HCT116 (cell line): ENCODE measurements at regions not wholly inside any gene's neighbourhood (a gene's known extent, or its start where the extent isn't known, plus 50 kb on each side); places are given as distances from the start of the nearest gene placed in this dataset.

Source experiments
- EZH2 ChIP-seq: fragments of 200-600 bp; sonication (generic); IDR thresholded peaks from 2 replicates; pipeline ENCODE4 v1.6.1; 2017; ENCODE audit warnings: antibody characterized with exemption, mixed run types
- POLR2A ChIP-seq: IDR thresholded peaks from 2 replicates; pipeline ENCODE4 v1.7.0; 2011; ENCODE audit warnings: borderline replicate concordance; ENCODE audit not compliant: insufficient read depth, insufficient read length; ENCODE audit errors: extremely low read depth
- TF ChIP-seq, protein P1 (sequence below), 3 experiments: fragments of 200-600 bp in 1 of 3; sonication (generic) in 1 of 3; IDR thresholded peaks in 2 of 3; conservative IDR thresholded peaks in 1 of 3; 2 replicates each; pipeline ENCODE4 v1.5.1; 2012 to 2017; ENCODE audit warnings: low read depth in 2 of 3, low read length in 2 of 3, antibody characterized with exemption in 1 of 3, borderline replicate concordance in 1 of 3, control low read depth in 1 of 3, mild to moderate bottlenecking in 1 of 3, mixed read lengths in 1 of 3, mixed run types in 1 of 3, moderate library complexity in 1 of 3; ENCODE audit not compliant: insufficient read depth in 1 of 3

DNA sequence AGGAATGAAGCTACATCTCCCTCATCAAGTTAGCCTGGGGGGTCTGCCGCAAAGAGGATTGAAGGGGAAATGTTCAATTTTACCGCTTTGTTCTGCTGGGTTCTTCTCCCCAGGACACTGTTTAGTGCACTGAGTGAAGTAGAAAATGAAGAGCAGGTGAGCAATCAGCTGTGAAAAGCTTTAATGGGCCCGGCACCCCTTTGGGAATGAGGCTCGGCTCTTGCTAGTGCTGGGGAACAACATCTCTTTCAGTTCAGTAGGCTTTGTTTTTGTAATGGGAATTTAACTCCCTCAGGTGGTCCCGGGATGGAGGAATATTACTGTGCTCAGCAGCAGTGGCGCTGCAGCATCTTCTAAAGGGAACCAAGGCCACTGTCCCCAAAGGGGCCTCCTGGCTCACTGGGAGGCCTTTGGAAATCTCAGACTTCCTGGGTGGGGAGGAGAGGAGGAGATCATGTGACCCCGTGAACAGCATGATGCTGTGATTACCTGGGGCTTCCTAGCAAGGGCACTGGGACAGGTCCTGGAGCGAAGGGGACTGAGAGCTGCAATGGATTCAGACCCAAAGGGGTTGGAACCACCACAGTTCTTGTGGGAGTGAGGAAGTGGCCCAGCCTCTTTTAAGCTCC lies 85.2 kb upstream of the MAX start:
- TF ChIP-seq, protein P1, sequence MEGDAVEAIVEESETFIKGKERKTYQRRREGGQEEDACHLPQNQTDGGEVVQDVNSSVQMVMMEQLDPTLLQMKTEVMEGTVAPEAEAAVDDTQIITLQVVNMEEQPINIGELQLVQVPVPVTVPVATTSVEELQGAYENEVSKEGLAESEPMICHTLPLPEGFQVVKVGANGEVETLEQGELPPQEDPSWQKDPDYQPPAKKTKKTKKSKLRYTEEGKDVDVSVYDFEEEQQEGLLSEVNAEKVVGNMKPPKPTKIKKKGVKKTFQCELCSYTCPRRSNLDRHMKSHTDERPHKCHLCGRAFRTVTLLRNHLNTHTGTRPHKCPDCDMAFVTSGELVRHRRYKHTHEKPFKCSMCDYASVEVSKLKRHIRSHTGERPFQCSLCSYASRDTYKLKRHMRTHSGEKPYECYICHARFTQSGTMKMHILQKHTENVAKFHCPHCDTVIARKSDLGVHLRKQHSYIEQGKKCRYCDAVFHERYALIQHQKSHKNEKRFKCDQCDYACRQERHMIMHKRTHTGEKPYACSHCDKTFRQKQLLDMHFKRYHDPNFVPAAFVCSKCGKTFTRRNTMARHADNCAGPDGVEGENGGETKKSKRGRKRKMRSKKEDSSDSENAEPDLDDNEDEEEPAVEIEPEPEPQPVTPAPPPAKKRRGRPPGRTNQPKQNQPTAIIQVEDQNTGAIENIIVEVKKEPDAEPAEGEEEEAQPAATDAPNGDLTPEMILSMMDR (IDR thresholded peaks at IDR 0.05 in 2 of 3, conservative IDR thresholded peaks at IDR 0.05 in 1 of 3; ENCODE audit: borderline replicate concordance in 1 of 3, insufficient read depth in 1 of 3, low read depth in 2 of 3, low read length in 2 of 3), result no peak
- TF ChIP-seq EZH2 (no peak), POLR2A (no peak)
